ENCODE measurements at regions not wholly inside any gene's neighbourhood (a gene's known extent, or its start where the extent isn't known, plus 50 kb on each side); places are given as distances from the start of the nearest gene placed in this dataset.

- no peak for TF ChIP-seq CTCF (IDR thresholded peaks at IDR 0.05)
- TF ChIP-seq POLR2A (IDR thresholded peaks at IDR 0.05), result no peak
These were observed 318.7 kb downstream of the NAP1L3 start for GRCh38 chrX:93354651-93355050.

Data from ovary (tissue), 3 donors.